OCI-LY3 (cell line): ENCODE measurements at regions not wholly inside any gene's neighbourhood (a gene's known extent, or its start where the extent isn't known, plus 50 kb on each side); places are given as distances from the start of the nearest gene placed in this dataset.

ENCODE experiments used
- H2AFZ ChIP-seq: fragments of 200-600, 300-600 bp; shearing (Covaris generic); 2 replicates; pipeline ENCODE4 v1.6.0; 2014; ENCODE audit warnings: antibody characterized with exemption, low read depth, low read length
- H3K27ac ChIP-seq: fragments of 200-600, 300-600 bp; sonication (generic); 2 replicates; pipeline ENCODE4 v1.5.1; 2014; ENCODE audit warnings: mild to moderate bottlenecking, low read length, moderate library complexity, mixed read lengths
- H3K27me3 ChIP-seq: fragments of 200-600, 300-600 bp; sonication (generic); 2 replicates; pipeline ENCODE4 v1.6.1; 2014; ENCODE audit warnings: low read depth, low read length, mixed read lengths
- H3K36me3 ChIP-seq: fragments of 200-600, 300-600 bp; sonication (generic); replicated peaks from 2 replicates; pipeline ENCODE3; 2014; ENCODE audit warnings: low read depth, low read length, mixed read lengths
- H3K4me1 ChIP-seq: fragments of 300-600, 200-600 bp; sonication (generic); 2 replicates; pipeline ENCODE4 v1.6.1; 2014; ENCODE audit warnings: low read length, mixed read lengths
- H3K4me2 ChIP-seq: fragments of 200-600, 300-600 bp; sonication (generic); 2 replicates; pipeline ENCODE4 v1.6.1; 2014; ENCODE audit warnings: low read length, mixed read lengths
- H3K4me3 ChIP-seq: fragments of 300-600, 200-600 bp; sonication (generic); 2 replicates; pipeline ENCODE4 v1.5.1; 2014; ENCODE audit warnings: antibody characterized with exemption, mild to moderate bottlenecking, low read length, moderate library complexity
- H3K79me2 ChIP-seq: fragments of 300-600, 200-600 bp; shearing (Covaris generic); 2 replicates; pipeline ENCODE4 v1.6.1; 2014; ENCODE audit warnings: mild to moderate bottlenecking, low read length, mixed read lengths
- H3K9ac ChIP-seq: fragments of 300-600, 200-600 bp; shearing (Covaris generic); 2 replicates; pipeline ENCODE4 v1.6.0; 2014; ENCODE audit warnings: mild to moderate bottlenecking, low read length, moderate library complexity
- H3K9me3 ChIP-seq: fragments of 200-600, 300-600 bp; shearing (Covaris generic); 2 replicates; pipeline ENCODE4 v1.6.1; 2014; ENCODE audit warnings: low read length, mixed read lengths; ENCODE audit not compliant: insufficient read depth
- H4K20me1 ChIP-seq: fragments of 200-600, 300-600 bp; sonication (generic); 2 replicates; pipeline ENCODE4 v1.6.1; 2016; ENCODE audit warnings: low read length, mixed read lengths; ENCODE audit not compliant: insufficient read depth
- CTCF ChIP-seq: fragments of 200-600, 300-600 bp; sonication (generic); IDR thresholded peaks from 2 replicates; pipeline ENCODE4 v1.5.1; 2014; ENCODE audit warnings: antibody characterized with exemption, low read length, low read depth
- EZH2phosphoT487 ChIP-seq: fragments of 200-600 bp; shearing (Covaris generic); IDR thresholded peaks from 2 replicates; pipeline ENCODE4 v1.6.1; 2018; ENCODE audit warnings: antibody characterized with exemption, mixed run types, low read depth

DNA sequence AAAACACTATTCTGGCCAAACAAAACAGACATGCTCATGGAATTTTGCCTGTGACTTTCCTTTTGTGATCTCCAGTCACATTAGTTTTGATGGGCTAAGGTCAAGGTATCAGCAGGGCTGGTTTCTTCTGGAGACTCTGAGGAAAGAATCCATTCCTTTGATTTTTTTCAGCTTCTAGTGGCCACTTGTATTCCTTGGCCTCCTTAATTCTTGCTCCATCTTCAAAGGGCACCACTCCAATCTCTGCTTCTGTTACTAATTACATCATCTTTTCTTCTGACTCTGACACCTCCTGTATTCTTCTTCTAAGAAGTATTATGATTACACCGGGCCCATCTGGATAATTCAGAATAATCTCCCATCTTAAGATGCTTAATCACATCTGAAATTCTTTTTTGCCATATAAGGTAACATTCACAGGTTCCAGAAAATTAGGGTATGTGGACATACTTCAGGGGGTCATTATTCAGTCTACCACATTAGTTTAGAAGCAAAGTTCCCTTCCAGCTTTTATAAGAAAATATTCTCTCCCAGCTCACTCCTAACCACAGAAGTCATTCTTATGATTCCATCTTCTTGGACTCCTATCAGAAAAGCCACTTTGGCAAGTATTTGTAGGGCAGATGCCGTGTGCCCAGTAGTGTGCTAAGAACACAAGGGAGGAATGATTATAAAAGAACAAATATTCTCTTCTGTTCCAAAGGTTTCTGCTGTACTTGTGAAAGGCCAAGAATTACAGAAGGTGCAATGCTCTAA lies 56.4 kb upstream of the FSHB start:
- Histone ChIP-seq H3K4me2 (no peak overlapping the region), H3K36me3 (no peaks in the 10 kb centered on the region), H4K20me1 (no peaks in the 10 kb centered on the region)

More for the DNA sequence above, 56.4 kb upstream of the FSHB start:
- Histone ChIP-seq H3K4me1 (no peaks in the 10 kb centered on the region), H3K27ac (no peak overlapping the region), H3K4me3 (no peak overlapping the region), H3K27me3 (no peaks in the 10 kb centered on the region), H2AFZ (no peak overlapping the region), H3K9me3 (peaks cover 6% of the 10 kb centered on the region; the same call in 1 of the 2 replicates), H3K79me2 (no peaks in the 10 kb centered on the region), H3K9ac (no peak overlapping the region)
- TF ChIP-seq EZH2phosphoT487 (no peak), CTCF (no peak)
